ENCODE measurements at regions not wholly inside any gene's neighbourhood (a gene's known extent, or its start where the extent isn't known, plus 50 kb on each side); places are given as distances from the start of the nearest gene placed in this dataset.
"Not testable (repeated sequence)": the region's sequence is repeated elsewhere in the genome, so short reads cannot be mapped to it uniquely, and the experiment has no call there.

DNA sequence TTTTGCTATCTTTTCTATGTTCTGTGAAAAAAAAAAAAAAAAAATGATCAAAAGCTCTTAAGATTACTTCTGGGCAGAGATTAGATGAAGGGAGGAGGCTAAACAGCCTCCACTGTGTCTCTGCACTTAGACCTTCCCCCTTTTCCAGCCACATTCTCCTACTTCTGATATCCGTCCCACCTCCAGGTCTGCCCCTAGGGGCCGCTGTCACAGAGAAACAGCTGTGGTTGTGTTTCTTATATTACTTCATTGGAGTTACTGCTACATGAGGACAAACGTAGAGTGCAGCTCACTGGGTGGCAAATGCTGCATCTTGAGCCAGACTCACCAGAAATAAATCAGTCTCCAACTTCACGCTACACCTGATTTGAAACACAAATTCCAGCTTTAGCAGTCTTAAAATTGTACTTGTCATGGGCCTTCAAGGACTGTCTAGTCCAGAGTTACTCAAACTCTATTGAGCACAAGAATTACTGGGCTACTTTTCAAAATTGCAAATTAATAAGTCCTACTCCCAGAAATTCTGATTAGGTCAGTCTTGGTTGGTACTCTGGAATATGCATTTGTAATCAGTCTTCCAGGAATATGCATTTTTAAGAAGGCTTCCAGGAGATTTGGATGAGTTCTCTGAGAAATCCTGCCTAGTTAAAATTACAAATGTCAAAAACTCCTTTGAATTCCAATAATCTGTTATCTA is 125.2 kb upstream of the PTBP2 start:
- Histone ChIP-seq H3K9me3 (ENCODE audit: control insufficient read depth, low read length) (peaks cover 4% of the 10 kb centered on the region), H3K4me1 (ENCODE audit: control insufficient read depth, insufficient read depth, low read length) (no peaks in the 10 kb centered on the region)
- DNase-seq (ENCODE audit: low read depth): peak; percentile 25

DNA sequence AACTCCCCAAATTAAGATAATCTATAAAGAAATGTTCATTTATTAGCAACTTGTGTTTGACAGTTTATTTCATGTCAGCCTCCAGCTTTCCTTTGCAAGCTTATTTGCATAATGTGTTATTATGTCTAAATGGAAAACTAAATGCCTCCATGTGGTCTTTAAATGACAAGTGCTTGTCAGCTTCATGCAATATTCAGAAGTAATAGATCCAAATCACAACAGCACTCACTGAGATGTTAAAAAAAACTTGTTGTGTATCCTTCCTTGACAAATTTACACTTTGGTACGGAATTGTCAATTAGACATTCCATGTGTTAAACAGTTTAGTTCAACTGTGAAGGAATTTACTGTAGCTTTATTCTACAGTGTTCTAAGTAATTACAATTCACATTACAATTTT is 124.4 kb upstream of the PTBP2 start:
- no peaks in the 10 kb centered on the region for H3K4me1 ChIP-seq (ENCODE audit: control insufficient read depth, insufficient read depth, low read length)
- peaks cover 4% of the 10 kb centered on the region for H3K9me3 ChIP-seq (ENCODE audit: control insufficient read depth, low read length)
- H3K36me3 ChIP-seq (ENCODE audit: control insufficient read depth, insufficient read depth, low read length, severe bottlenecking): no peaks in the 10 kb centered on the region
- no peak overlapping the region for H3K4me3 ChIP-seq (ENCODE audit: low read length)
- no peak overlapping the region for H3K9ac ChIP-seq (ENCODE audit: low read length)
- no peak for DNase-seq (ENCODE audit: low read depth)
- H3K27me3 ChIP-seq (replicated peaks; ENCODE audit: control insufficient read depth, insufficient read depth, low read length): no peaks in the 10 kb centered on the region

More for the DNA sequence above, 125.2 kb upstream of the PTBP2 start:
- H3K9ac ChIP-seq (ENCODE audit: low read length): no peak overlapping the region
- no peak overlapping the region for H3K4me3 ChIP-seq (ENCODE audit: low read length)
- H3K36me3 ChIP-seq (ENCODE audit: control insufficient read depth, insufficient read depth, low read length, severe bottlenecking): no peaks in the 10 kb centered on the region
- H3K27me3 ChIP-seq (replicated peaks; ENCODE audit: control insufficient read depth, insufficient read depth, low read length): no peaks in the 10 kb centered on the region

DNA sequence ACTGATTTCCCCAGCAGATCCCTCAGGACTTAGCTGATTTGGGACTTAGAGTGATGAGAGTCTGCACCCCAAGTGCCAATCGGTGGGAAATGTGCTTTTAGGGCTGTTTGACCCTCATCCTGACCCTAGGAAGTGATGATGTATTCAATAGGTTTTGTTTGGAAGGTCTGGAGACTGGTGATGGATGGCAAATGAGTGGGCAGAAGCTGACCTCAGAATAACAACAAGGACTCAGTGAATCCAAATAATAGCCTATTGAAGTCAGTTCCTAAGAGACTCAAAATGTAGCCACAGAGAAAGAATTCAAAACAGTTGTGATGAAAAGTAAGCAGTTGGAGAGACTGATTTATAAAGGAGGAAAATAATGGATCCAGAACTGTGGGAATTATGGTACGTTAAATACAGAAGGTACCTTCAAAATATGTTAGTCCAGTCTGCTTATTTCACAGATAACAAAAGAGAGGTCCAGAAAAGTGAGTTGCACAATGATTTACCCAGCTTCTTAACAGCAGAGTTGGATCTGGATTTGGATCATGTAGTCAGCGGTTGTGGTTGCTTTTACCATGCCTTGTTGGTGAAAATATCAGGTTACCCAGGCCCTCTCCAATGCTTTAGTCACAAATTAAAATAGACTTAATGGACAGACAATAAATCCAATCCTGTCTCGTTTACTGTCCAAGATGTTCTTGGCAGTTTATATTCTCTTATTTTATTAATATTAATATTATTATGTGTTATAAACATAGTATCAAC is 123.0 kb upstream of the PTBP2 start:
- no peak for DNase-seq (ENCODE audit: low read depth)
- no peak overlapping the region for H3K4me3 ChIP-seq (ENCODE audit: low read length)
- no peak overlapping the region for H3K9ac ChIP-seq (ENCODE audit: low read length)
- H3K9me3 ChIP-seq (ENCODE audit: control insufficient read depth, low read length): no peaks in the 10 kb centered on the region
- H3K36me3 ChIP-seq (ENCODE audit: control insufficient read depth, insufficient read depth, low read length, severe bottlenecking): no peaks in the 10 kb centered on the region
- H3K27me3 ChIP-seq (replicated peaks; ENCODE audit: control insufficient read depth, insufficient read depth, low read length): no peaks in the 10 kb centered on the region
- no peaks in the 10 kb centered on the region for H3K4me1 ChIP-seq (ENCODE audit: control insufficient read depth, insufficient read depth, low read length)

DNA sequence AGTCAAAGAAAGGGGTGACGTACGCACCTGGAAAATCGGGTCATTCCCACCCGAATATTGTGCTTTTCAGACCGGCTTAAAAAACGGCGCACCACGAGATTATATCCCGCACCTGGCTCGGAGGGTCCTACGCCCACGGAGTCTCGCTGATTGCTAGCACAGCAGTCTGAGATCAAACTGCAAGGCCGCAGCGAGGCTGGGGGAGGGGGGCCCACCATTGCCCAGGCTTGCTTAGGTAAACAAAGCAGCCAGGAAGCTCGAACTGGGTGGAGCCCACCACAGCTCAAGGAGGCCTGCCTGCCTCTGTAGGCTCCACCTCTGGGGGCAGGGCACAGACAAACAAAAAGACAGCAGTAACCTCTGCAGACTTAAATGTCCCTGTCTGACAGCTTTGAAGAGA is 117.0 kb upstream of the PTBP2 start:
- not testable (repeated sequence) for H3K9me3 ChIP-seq (ENCODE audit: control insufficient read depth, low read length); H3K9ac ChIP-seq (ENCODE audit: low read length); H3K27me3 ChIP-seq (replicated peaks; ENCODE audit: control insufficient read depth, insufficient read depth, low read length); H3K4me3 ChIP-seq (ENCODE audit: low read length); H3K36me3 ChIP-seq (ENCODE audit: control insufficient read depth, insufficient read depth, low read length, severe bottlenecking); H3K4me1 ChIP-seq (ENCODE audit: control insufficient read depth, insufficient read depth, low read length); DNase-seq (ENCODE audit: low read depth)

DNA sequence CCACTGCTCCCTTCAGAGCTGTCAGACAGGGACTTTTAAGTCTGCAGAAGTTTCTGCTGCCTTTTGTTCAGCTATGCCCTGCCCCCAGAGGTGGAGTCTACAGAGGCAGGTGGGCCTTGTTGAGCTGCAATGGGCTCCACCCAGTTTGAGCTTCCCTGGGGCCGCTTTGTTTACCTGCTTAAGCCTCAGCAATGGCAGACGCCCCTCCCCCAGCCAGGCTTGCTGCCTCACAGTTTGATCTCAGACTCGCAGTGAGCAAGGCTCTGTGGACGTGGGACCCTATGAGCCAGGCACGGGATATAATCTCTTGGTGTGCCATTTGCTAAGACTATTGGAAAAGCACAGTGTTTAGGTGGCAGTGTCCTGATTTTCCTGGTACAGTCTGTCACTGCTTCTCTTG is 104.2 kb upstream of the PTBP2 start:
- H3K9ac ChIP-seq (ENCODE audit: low read length); H3K36me3 ChIP-seq (ENCODE audit: control insufficient read depth, insufficient read depth, low read length, severe bottlenecking); H3K4me3 ChIP-seq (ENCODE audit: low read length); DNase-seq (ENCODE audit: low read depth); H3K27me3 ChIP-seq (replicated peaks; ENCODE audit: control insufficient read depth, insufficient read depth, low read length); H3K4me1 ChIP-seq (ENCODE audit: control insufficient read depth, insufficient read depth, low read length); H3K9me3 ChIP-seq (ENCODE audit: control insufficient read depth, low read length): not testable (repeated sequence)

DNA sequence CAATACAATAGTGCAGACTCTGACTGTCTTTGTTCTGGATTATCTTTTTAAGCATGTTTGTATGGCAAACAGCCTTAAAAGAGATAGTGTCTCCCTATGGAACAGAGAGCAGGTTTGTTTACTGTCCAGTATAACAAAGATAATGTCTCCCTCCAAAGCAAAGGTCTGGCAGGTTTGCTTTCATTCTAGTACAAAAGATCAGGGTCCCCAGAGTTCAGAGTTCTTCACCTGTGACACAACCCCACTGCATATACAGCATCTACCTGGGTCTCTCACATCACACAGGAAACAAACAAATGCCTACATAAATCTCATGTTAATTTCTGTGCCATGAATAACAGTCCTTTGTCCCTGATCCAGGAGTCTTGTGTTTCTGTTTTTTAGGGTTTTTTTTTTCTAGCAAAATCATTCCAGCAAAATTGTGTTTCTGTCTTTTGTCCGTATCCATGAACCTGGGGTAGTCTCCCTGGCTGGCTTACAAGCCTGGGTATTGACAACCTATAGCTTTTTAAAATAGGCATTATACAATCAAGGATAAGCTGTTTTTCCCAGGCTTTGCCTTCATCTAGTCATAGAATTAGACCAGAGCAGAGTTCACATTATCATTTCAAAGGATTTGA is 89.4 kb upstream of the PTBP2 start:
- H3K4me3 ChIP-seq (ENCODE audit: low read length): no peak overlapping the region
- H3K9ac ChIP-seq (ENCODE audit: low read length): no peak overlapping the region
- no peaks in the 10 kb centered on the region for H3K9me3 ChIP-seq (ENCODE audit: control insufficient read depth, low read length)
- H3K27me3 ChIP-seq (replicated peaks; ENCODE audit: control insufficient read depth, insufficient read depth, low read length): no peaks in the 10 kb centered on the region
- no peak for DNase-seq (ENCODE audit: low read depth)
- H3K4me1 ChIP-seq (ENCODE audit: control insufficient read depth, insufficient read depth, low read length): no peaks in the 10 kb centered on the region
- H3K36me3 ChIP-seq (ENCODE audit: control insufficient read depth, insufficient read depth, low read length, severe bottlenecking): no peaks in the 10 kb centered on the region

DNA sequence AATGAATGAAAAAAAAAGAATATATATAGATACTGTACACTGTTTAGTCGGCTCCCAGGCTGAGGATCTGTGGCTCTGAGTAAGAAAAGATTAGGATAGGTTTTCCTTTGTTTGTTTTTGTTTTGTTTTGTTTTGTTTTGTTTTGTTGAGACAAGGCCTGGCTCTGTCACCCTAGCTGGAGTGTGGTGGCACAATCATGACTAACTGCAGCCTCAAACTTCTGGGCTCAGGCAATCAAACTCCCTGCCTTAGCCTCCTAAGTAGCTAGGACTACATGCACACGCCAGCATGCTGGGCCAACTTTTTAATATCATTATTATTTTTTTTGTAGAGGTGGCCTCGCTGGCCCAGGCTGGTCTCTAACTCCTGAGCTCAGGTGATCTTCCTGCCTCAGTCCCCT is 87.9 kb upstream of the PTBP2 start:
- DNase-seq (ENCODE audit: low read depth): no peak
- Histone ChIP-seq H3K9me3 (ENCODE audit: control insufficient read depth, low read length) (no peaks in the 10 kb centered on the region), H3K4me1 (ENCODE audit: control insufficient read depth, insufficient read depth, low read length) (no peaks in the 10 kb centered on the region), H3K9ac (ENCODE audit: low read length) (no peak overlapping the region), H3K4me3 (ENCODE audit: low read length) (no peak overlapping the region), H3K36me3 (ENCODE audit: control insufficient read depth, insufficient read depth, low read length, severe bottlenecking) (no peaks in the 10 kb centered on the region), H3K27me3 (replicated peaks; ENCODE audit: control insufficient read depth, insufficient read depth, low read length) (no peaks in the 10 kb centered on the region)

DNA sequence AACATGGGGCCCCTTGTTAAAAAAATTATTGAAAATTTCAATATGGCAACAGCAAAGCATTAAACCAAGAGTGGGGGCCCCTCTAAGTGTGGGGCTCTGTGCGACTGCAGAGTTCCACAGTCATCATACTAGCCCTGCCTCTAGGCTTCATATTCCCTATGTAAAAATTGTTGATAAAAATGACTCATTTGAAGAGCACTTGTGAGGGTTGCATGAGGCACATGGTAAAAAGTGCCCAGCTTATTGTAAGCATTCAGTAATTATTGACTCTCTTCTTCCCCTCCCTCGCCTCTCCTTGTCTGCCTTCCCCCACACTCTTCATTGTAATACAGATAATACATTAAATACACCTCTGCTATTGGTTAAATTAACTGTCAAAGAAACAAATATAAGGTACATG is 86.7 kb upstream of the PTBP2 start:
- H3K36me3 ChIP-seq (ENCODE audit: control insufficient read depth, insufficient read depth, low read length, severe bottlenecking): no peaks in the 10 kb centered on the region
- H3K9me3 ChIP-seq (ENCODE audit: control insufficient read depth, low read length): no peaks in the 10 kb centered on the region
- no peak overlapping the region for H3K9ac ChIP-seq (ENCODE audit: low read length)
- H3K4me3 ChIP-seq (ENCODE audit: low read length): no peak overlapping the region
- no peaks in the 10 kb centered on the region for H3K4me1 ChIP-seq (ENCODE audit: control insufficient read depth, insufficient read depth, low read length)
- H3K27me3 ChIP-seq (replicated peaks; ENCODE audit: control insufficient read depth, insufficient read depth, low read length): no peaks in the 10 kb centered on the region
- DNase-seq (ENCODE audit: low read depth): no peak

DNA sequence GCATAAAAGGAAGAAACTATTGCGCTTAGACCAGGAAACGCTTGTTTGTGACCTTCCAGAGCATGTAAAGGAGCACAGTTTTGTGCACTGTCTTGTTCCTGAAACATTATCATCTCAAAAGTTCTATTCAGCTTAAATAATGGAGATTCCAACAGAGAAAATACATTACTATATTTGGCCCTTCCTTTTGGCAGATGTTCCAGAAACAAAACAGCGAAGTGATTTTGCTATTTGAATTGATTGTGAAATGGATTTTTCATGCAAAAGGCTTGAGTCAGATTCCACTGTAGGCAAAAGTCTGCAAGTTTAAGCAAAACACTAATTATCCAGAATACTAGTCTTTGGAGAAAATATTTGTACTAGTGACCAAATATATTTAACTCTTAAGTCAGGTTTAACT is 80.3 kb upstream of the PTBP2 start:
- H3K9me3 ChIP-seq (ENCODE audit: control insufficient read depth, low read length): no peaks in the 10 kb centered on the region
- H3K4me1 ChIP-seq (ENCODE audit: control insufficient read depth, insufficient read depth, low read length): peaks cover 14% of the 10 kb centered on the region

DNA sequence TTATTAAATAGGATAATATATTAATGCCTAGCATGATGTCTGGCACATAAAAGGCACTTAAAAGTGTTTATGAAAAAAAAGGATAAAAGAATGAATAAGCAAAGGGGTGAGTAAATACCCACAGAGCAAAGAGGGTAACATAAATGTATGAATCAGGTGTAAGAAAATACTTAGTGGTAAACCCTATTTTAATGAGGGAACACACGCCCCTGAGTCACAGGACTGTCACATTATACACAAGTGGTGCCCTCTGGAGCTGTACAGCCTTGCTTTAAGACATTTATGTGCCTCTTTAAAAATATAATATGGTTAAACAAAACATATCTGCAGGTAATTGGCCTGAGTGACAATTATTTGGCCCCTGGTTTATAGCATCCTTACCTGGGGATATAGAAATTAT is 78.1 kb upstream of the PTBP2 start:
- H3K9me3 ChIP-seq (ENCODE audit: control insufficient read depth, low read length): no peaks in the 10 kb centered on the region
- no peak for DNase-seq (ENCODE audit: low read depth)
- no peak overlapping the region for H3K4me3 ChIP-seq (ENCODE audit: low read length)

More for the DNA sequence above, 80.3 kb upstream of the PTBP2 start:
- Histone ChIP-seq H3K27me3 (replicated peaks; ENCODE audit: control insufficient read depth, insufficient read depth, low read length) (no peaks in the 10 kb centered on the region), H3K4me3 (ENCODE audit: low read length) (no peak overlapping the region), H3K9ac (ENCODE audit: low read length) (no peak overlapping the region), H3K36me3 (ENCODE audit: control insufficient read depth, insufficient read depth, low read length, severe bottlenecking) (no peaks in the 10 kb centered on the region)
- peak; percentile 69 for DNase-seq (ENCODE audit: low read depth)

DNA sequence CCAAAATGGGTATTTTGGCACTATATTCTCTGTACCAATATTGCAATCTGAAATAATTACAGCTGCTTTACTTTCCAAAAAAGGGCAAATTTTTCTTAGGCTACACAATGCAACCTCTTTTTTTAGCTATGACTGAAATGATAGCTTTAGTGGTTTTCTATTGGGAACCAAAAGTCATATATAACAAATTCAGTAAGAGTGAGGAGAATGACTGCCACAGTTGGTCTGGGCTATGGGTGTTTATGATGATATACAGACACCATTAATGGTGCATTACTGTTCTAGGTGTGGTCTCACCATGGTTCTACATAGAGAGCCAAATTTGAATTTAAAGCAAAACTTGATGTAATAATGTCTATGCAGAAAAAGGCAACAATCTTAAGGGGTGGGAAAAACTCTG is 72.3 kb upstream of the PTBP2 start:
- Histone ChIP-seq H3K4me1 (ENCODE audit: control insufficient read depth, insufficient read depth, low read length) (no peaks in the 10 kb centered on the region), H3K27me3 (replicated peaks; ENCODE audit: control insufficient read depth, insufficient read depth, low read length) (no peaks in the 10 kb centered on the region), H3K9me3 (ENCODE audit: control insufficient read depth, low read length) (no peaks in the 10 kb centered on the region), H3K36me3 (ENCODE audit: control insufficient read depth, insufficient read depth, low read length, severe bottlenecking) (no peaks in the 10 kb centered on the region), H3K9ac (ENCODE audit: low read length) (no peak overlapping the region), H3K4me3 (ENCODE audit: low read length) (no peak overlapping the region)
- DNase-seq (ENCODE audit: low read depth): no peak

More for the DNA sequence above, 78.1 kb upstream of the PTBP2 start:
- H3K4me1 ChIP-seq (ENCODE audit: control insufficient read depth, insufficient read depth, low read length): peaks cover 14% of the 10 kb centered on the region
- H3K27me3 ChIP-seq (replicated peaks; ENCODE audit: control insufficient read depth, insufficient read depth, low read length): no peaks in the 10 kb centered on the region
- no peaks in the 10 kb centered on the region for H3K36me3 ChIP-seq (ENCODE audit: control insufficient read depth, insufficient read depth, low read length, severe bottlenecking)
- no peak overlapping the region for H3K9ac ChIP-seq (ENCODE audit: low read length)

All from adipocyte (in vitro differentiated cells).